HepG2 (cell line): ENCODE measurements at regions not wholly inside any gene's neighbourhood (a gene's known extent, or its start where the extent isn't known, plus 50 kb on each side); places are given as distances from the start of the nearest gene placed in this dataset.

Experiments used
- CENPX ChIP-seq: sonication (generic); formaldehyde crosslinking; IDR thresholded peaks from 2 replicates; pipeline ENCODE4 v1.9.0; 2021; ENCODE audit warnings: mild to moderate bottlenecking, missing genetic modification reagents, moderate library complexity
- KDM4B ChIP-seq: sonication (generic); formaldehyde crosslinking; IDR thresholded peaks from 2 replicates; pipeline ENCODE4 v1.4.0; 2020; ENCODE audit warnings: missing genetic modification reagents
- MAZ ChIP-seq, 2 experiments: sonication (generic) in 1 of 2; formaldehyde crosslinking in 1 of 2; IDR thresholded peaks; 2 replicates each; pipeline versions ENCODE4 v1.5.0 to v1.6.1; 2012 to 2020; ENCODE audit warnings: low read depth in 2 of 2, mild to moderate bottlenecking in 2 of 2, borderline replicate concordance in 1 of 2, improper control_type of control experiment in 1 of 2, low read length in 1 of 2, missing genetic modification reagents in 1 of 2, moderate library complexity in 1 of 2
- SAP130 ChIP-seq: IDR thresholded peaks from 2 replicates; pipeline ENCODE4 v1.6.1; 2016; ENCODE audit warnings: low read depth
- TRIM24 ChIP-seq: sonication (generic); formaldehyde crosslinking; IDR thresholded peaks from 2 replicates; pipeline ENCODE4 v1.8.0; 2022; ENCODE audit warnings: mild to moderate bottlenecking, missing genetic modification reagents
- YEATS2 ChIP-seq: sonication (generic); formaldehyde crosslinking; IDR thresholded peaks from 2 replicates; pipeline ENCODE4 v1.4.0; 2020; ENCODE audit warnings: missing genetic modification reagents, borderline replicate concordance
- ZNF282 ChIP-seq: fragments of 450-650 bp; IDR thresholded peaks from 2 replicates; pipeline ENCODE4 v1.6.1; 2018; ENCODE audit not compliant: partially characterized antibody
- ZNF761 ChIP-seq: sonication (generic); formaldehyde crosslinking; conservative IDR thresholded peaks from 2 replicates; pipeline ENCODE4 v1.4.0; 2020; ENCODE audit warnings: mild to moderate bottlenecking, missing genetic modification reagents
- TF ChIP-seq, protein P1 (sequence below): sonication (generic); formaldehyde crosslinking; IDR thresholded peaks from 2 replicates; pipeline ENCODE4 v1.8.1; 2022; ENCODE audit warnings: mild to moderate bottlenecking, missing genetic modification reagents
- TF ChIP-seq, protein P2 (sequence below): sonication (generic); formaldehyde crosslinking; IDR thresholded peaks from 2 replicates; pipeline ENCODE4 v1.4.0; 2020; ENCODE audit warnings: missing genetic modification reagents, borderline replicate concordance
- TF ChIP-seq, protein P3 (sequence below), 2 experiments: fragments of 450-650 bp in 1 of 2; sonication (generic) in 1 of 2; formaldehyde crosslinking; IDR thresholded peaks; 2 replicates each; pipeline versions ENCODE4 v1.5.0 to v1.8.0; 2020 to 2022; ENCODE audit warnings: mild to moderate bottlenecking in 1 of 2, missing genetic modification reagents in 1 of 2
- TF ChIP-seq, protein P4 (sequence below): sonication (generic); formaldehyde crosslinking; IDR thresholded peaks from 2 replicates; pipeline ENCODE4 v1.4.0; 2020; ENCODE audit warnings: missing genetic modification reagents
- TF ChIP-seq, protein P5 (sequence below): sonication (generic); formaldehyde crosslinking; IDR thresholded peaks from 2 replicates; pipeline ENCODE4 v1.5.1; 2020; ENCODE audit warnings: mild to moderate bottlenecking, missing genetic modification reagents

DNA sequence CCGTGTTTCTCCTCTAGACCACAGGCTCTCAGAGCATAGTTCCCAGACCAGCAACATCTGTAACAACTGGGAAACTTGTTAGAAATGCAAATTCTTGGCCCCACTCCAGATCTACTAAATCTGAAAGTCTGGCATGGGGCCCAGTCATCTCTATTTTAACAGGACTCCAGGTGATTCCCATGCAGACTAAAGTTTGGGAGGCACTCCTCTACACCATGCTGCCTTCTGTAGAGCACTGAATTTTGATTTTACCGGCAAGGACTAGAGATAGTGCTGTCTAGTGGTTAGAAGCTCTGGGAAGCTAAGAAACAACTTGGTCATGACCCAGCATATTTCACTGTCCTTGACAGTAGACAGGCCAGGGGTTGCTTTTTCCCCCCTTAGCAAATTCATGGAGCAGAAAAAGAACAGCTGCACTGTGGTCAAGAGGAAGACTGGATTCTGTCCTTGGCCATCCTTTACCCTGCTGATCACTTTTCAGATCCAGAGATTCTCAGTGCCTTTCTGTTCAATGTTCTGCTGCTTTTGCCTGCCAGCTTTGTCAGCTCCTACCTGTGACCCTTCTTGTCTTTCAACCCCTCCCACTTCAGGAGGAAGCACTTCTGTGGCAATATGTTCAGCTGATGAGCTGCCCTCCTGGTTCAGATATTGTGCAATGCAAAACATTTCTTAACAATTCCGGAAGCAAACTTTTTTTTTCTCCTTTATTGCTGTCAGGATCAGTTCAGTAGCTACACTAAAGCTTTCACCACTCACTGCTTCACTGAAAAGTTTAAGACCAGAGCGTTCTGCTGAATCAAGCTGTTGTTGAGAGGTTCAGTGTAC is 133.8 kb upstream of the NUDT4 start (continued):
- TF ChIP-seq, protein P1, sequence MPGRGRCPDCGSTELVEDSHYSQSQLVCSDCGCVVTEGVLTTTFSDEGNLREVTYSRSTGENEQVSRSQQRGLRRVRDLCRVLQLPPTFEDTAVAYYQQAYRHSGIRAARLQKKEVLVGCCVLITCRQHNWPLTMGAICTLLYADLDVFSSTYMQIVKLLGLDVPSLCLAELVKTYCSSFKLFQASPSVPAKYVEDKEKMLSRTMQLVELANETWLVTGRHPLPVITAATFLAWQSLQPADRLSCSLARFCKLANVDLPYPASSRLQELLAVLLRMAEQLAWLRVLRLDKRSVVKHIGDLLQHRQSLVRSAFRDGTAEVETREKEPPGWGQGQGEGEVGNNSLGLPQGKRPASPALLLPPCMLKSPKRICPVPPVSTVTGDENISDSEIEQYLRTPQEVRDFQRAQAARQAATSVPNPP (CRISPR knock-in tag) = 0 out of 2 replicates have a peak, but pooled peaks have one; percentile 26
- TF ChIP-seq, protein P2, sequence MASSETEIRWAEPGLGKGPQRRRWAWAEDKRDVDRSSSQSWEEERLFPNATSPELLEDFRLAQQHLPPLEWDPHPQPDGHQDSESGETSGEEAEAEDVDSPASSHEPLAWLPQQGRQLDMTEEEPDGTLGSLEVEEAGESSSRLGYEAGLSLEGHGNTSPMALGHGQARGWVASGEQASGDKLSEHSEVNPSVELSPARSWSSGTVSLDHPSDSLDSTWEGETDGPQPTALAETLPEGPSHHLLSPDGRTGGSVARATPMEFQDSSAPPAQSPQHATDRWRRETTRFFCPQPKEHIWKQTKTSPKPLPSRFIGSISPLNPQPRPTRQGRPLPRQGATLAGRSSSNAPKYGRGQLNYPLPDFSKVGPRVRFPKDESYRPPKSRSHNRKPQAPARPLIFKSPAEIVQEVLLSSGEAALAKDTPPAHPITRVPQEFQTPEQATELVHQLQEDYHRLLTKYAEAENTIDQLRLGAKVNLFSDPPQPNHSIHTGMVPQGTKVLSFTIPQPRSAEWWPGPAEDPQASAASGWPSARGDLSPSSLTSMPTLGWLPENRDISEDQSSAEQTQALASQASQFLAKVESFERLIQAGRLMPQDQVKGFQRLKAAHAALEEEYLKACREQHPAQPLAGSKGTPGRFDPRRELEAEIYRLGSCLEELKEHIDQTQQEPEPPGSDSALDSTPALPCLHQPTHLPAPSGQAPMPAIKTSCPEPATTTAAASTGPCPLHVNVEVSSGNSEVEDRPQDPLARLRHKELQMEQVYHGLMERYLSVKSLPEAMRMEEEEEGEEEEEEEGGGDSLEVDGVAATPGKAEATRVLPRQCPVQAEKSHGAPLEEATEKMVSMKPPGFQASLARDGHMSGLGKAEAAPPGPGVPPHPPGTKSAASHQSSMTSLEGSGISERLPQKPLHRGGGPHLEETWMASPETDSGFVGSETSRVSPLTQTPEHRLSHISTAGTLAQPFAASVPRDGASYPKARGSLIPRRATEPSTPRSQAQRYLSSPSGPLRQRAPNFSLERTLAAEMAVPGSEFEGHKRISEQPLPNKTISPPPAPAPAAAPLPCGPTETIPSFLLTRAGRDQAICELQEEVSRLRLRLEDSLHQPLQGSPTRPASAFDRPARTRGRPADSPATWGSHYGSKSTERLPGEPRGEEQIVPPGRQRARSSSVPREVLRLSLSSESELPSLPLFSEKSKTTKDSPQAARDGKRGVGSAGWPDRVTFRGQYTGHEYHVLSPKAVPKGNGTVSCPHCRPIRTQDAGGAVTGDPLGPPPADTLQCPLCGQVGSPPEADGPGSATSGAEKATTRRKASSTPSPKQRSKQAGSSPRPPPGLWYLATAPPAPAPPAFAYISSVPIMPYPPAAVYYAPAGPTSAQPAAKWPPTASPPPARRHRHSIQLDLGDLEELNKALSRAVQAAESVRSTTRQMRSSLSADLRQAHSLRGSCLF (CRISPR knock-in tag) = no peak
- TF ChIP-seq ZNF282 (no peak), ZNF761 (CRISPR knock-in tag) (no peak), YEATS2 (CRISPR knock-in tag) (peak; percentile 62; the same call in 1 of the 2 replicates), MAZ (IDR thresholded peaks at IDR 0.05; ENCODE audit: borderline replicate concordance, low read depth, low read length) (0 out of 2 replicates have a peak, but pooled peaks have one; percentile 25), MAZ (CRISPR knock-in tag; IDR thresholded peaks at IDR 0.05; ENCODE audit: low read depth) (no peak), KDM4B (no peak), TRIM24 (CRISPR knock-in tag) (peak; percentile 99), CENPX (no peak), SAP130 (CRISPR knock-in tag) (peak; percentile 89)
- TF ChIP-seq, protein P3, sequence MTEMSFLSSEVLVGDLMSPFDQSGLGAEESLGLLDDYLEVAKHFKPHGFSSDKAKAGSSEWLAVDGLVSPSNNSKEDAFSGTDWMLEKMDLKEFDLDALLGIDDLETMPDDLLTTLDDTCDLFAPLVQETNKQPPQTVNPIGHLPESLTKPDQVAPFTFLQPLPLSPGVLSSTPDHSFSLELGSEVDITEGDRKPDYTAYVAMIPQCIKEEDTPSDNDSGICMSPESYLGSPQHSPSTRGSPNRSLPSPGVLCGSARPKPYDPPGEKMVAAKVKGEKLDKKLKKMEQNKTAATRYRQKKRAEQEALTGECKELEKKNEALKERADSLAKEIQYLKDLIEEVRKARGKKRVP (CRISPR knock-in tag; IDR thresholded peaks at IDR 0.05) = peak in 1 of 2 experiments; percentile 86; a peak in 2 of 4 replicates
- TF ChIP-seq, protein P4, sequence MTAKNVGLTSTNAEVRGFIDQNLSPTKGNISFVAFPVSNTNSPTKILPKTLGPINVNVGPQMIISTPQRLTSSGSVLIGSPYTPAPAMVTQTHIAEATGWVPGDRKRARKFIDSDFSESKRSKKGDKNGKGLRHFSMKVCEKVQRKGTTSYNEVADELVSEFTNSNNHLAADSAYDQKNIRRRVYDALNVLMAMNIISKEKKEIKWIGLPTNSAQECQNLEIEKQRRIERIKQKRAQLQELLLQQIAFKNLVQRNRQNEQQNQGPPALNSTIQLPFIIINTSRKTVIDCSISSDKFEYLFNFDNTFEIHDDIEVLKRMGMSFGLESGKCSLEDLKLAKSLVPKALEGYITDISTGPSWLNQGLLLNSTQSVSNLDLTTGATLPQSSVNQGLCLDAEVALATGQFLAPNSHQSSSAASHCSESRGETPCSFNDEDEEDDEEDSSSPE (CRISPR knock-in tag) = no peak
- TF ChIP-seq, protein P5, sequence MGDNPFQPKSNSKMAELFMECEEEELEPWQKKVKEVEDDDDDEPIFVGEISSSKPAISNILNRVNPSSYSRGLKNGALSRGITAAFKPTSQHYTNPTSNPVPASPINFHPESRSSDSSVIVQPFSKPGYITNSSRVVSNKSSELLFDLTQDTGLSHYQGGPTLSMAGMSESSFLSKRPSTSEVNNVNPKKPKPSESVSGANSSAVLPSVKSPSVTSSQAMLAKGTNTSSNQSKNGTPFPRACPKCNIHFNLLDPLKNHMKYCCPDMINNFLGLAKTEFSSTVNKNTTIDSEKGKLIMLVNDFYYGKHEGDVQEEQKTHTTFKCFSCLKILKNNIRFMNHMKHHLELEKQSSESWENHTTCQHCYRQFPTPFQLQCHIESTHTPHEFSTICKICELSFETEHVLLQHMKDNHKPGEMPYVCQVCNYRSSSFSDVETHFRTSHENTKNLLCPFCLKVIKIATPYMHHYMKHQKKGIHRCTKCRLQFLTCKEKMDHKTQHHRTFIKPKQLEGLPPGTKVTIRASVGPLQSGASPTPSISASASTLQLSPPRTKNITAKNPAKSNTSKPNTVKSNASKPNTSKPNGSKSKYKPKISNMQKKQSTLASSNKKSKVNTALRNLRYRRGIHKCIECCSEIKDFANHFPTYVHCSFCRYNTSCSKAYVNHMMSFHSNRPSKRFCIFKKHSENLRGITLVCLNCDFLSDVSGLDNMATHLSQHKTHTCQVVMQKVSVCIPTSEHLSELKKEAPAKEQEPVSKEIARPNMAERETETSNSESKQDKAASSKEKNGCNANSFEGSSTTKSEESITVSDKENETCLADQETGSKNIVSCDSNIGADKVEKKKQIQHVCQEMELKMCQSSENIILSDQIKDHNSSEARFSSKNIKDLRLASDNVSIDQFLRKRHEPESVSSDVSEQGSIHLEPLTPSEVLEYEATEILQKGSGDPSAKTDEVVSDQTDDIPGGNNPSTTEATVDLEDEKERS (CRISPR knock-in tag) = no peak
